ENCODE measurements at regions not wholly inside any gene's neighbourhood (a gene's known extent, or its start where the extent isn't known, plus 50 kb on each side); places are given as distances from the start of the nearest gene placed in this dataset.

GRCh38 chr11:115939731-115940421 is 435.7 kb upstream of the CADM1 start:
- H3K9me2 ChIP-seq: no peaks in the 10 kb centered on the region
- H3K4me2 ChIP-seq: no peak overlapping the region
- no peak overlapping the region for H3K4me3 ChIP-seq (ENCODE audit: low read depth in 2 of 2, low read length in 1 of 2)
- no peak overlapping the region for H3K9ac ChIP-seq
- H3K27me3 ChIP-seq (ENCODE audit: insufficient read depth): no peaks in the 10 kb centered on the region
- CTCF ChIA-PET: interaction anchor here (1.2 kb wide), 1 partner anchor 13 kb away, joined by 3 read pairs; no protein-coding TSS in a partner anchor
- peaks cover 0 to 16% of the 10 kb centered on the region in 2 experiments; a peak in 1 of 4 replicates for H3K4me1 ChIP-seq (ENCODE audit: control insufficient read depth in 1 of 2, insufficient read depth in 2 of 2, low read depth in 1 of 2, low read length in 1 of 2)
- no peaks in the 10 kb centered on the region for H3F3A ChIP-seq (replicated peaks; ENCODE audit: insufficient read depth)
- no peak overlapping the region for H3K27ac ChIP-seq (ENCODE audit: low read depth in 2 of 2, low read length in 1 of 2)
- no peaks in the 10 kb centered on the region for H3K79me2 ChIP-seq (ENCODE audit: insufficient read depth)
- POLR2A ChIA-PET: interaction anchor here (0.8 kb wide), 1 partner anchor 10 kb away, joined by 3 read pairs; no protein-coding TSS in a partner anchor
- no peaks in the 10 kb centered on the region for H3K36me3 ChIP-seq (replicated peaks in 1 of 2; ENCODE audit: control insufficient read depth in 1 of 2, insufficient read depth in 2 of 2, low read length in 1 of 2)
- TF ChIP-seq TEAD4 (IDR thresholded peaks at IDR 0.05; ENCODE audit: borderline replicate concordance, insufficient read depth) (no peak), REST (IDR thresholded peaks at IDR 0.05; ENCODE audit: low read depth, low read length) (no peak), CTCF (IDR thresholded peaks at IDR 0.05) (no peak)
- TF ChIP-seq, protein P1, sequence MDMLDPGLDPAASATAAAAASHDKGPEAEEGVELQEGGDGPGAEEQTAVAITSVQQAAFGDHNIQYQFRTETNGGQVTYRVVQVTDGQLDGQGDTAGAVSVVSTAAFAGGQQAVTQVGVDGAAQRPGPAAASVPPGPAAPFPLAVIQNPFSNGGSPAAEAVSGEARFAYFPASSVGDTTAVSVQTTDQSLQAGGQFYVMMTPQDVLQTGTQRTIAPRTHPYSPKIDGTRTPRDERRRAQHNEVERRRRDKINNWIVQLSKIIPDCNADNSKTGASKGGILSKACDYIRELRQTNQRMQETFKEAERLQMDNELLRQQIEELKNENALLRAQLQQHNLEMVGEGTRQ (IDR thresholded peaks at IDR 0.05; ENCODE audit: borderline replicate concordance, low read depth, low read length): no peak
- H2AFZ ChIP-seq (ENCODE audit: low read depth): no peak overlapping the region
- 56% methylated on average over 7 of the region's 7 CpGs for whole genome bisulfite sequencing (ENCODE audit: low lambda C conversion rate)
- no peak for DNase-seq
- H4K20me1 ChIP-seq (ENCODE audit: insufficient read depth): no peaks in the 10 kb centered on the region
- no peaks in the 10 kb centered on the region for H3K9me3 ChIP-seq

DNA sequence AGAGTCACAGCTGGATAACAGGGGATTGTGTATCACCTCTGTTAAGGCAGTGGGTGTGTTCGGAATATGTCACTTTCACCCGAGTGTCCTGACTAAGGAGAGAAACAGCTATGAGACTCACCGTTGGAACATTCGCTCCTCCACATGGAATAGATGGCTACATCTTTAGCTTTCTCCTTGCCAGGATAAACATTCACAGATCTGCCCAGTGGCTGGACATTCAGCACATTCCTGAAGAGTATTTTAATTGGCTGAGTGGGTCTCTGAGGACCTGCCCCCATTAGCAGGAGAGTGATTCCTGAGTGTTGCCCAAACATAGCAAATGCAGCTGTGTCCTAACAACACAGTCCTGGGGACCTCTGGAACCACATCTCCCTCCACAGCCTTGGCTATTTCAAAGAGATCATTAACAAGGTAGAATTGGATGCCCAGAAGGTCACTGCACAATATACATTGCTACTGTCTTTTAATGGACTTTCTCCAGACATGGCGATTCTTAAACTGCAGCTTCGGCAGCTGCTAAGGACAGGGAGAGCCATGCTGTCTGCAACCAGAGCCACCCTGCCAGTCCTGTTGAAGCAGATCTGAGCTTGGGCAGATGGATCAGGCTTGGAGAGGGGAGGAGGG is 435.0 kb upstream of the CADM1 start:
- Histone ChIP-seq H3K9me3 (no peaks in the 10 kb centered on the region), H3K9ac (no peak overlapping the region), H3K79me2 (ENCODE audit: insufficient read depth) (no peaks in the 10 kb centered on the region), H3K9me2 (no peaks in the 10 kb centered on the region), H3F3A (replicated peaks; ENCODE audit: insufficient read depth) (no peaks in the 10 kb centered on the region), H3K4me3 (ENCODE audit: low read depth in 2 of 2, low read length in 1 of 2) (no peak overlapping the region), H3K4me1 (ENCODE audit: control insufficient read depth in 1 of 2, insufficient read depth in 2 of 2, low read depth in 1 of 2, low read length in 1 of 2) (peaks cover 0 to 9% of the 10 kb centered on the region in 2 experiments; a peak in 1 of 4 replicates), H3K4me2 (no peak overlapping the region), H3K27ac (ENCODE audit: low read depth in 2 of 2, low read length in 1 of 2) (no peak overlapping the region), H4K20me1 (ENCODE audit: insufficient read depth) (no peaks in the 10 kb centered on the region), H3K36me3 (replicated peaks in 1 of 2; ENCODE audit: control insufficient read depth in 1 of 2, insufficient read depth in 2 of 2, low read length in 1 of 2) (no peaks in the 10 kb centered on the region), H2AFZ (ENCODE audit: low read depth) (no peak overlapping the region), H3K27me3 (ENCODE audit: insufficient read depth) (no peaks in the 10 kb centered on the region)
- ChIA-PET POLR2A (interaction anchor here (0.8 kb wide), 1 partner anchor 9 kb away, joined by 3 read pairs; no protein-coding TSS in a partner anchor), CTCF (interaction anchor here (1.2 kb wide), 2 partner anchors 10 to 13 kb away, joined by 3 to 4 read pairs; no protein-coding TSS in a partner anchor)
- WGBS (ENCODE audit: low lambda C conversion rate): 37% methylated on average over 6 of the region's 6 CpGs
- no peak for DNase-seq
- TF ChIP-seq USF1 (IDR thresholded peaks at IDR 0.05; ENCODE audit: borderline replicate concordance, low read depth) (no peak), REST (IDR thresholded peaks at IDR 0.05; ENCODE audit: low read depth, low read length) (no peak), RFX5 (IDR thresholded peaks at IDR 0.05; ENCODE audit: low read length) (no peak), FOXM1 (IDR thresholded peaks at IDR 0.05; ENCODE audit: low read depth) (no peak), MEF2A (IDR thresholded peaks at IDR 0.05; ENCODE audit: borderline replicate concordance, low read depth) (no peak), POLR2AphosphoS5 (IDR thresholded peaks at IDR 0.05; ENCODE audit: low read depth, low read length) (no peak), TEAD4 (IDR thresholded peaks at IDR 0.05; ENCODE audit: borderline replicate concordance, insufficient read depth) (no peak), FOXJ3 (CRISPR knock-in tag; IDR thresholded peaks at IDR 0.05) (no peak)
- TF ChIP-seq, protein P1 (IDR thresholded peaks at IDR 0.05; ENCODE audit: borderline replicate concordance, low read depth, low read length): no peak

Data from SK-N-SH (cell line).